ENCODE measurements at regions not wholly inside any gene's neighbourhood (a gene's known extent, or its start where the extent isn't known, plus 50 kb on each side); places are given as distances from the start of the nearest gene placed in this dataset.
"Not testable (repeated sequence)": the region's sequence is repeated elsewhere in the genome, so short reads cannot be mapped to it uniquely, and the experiment has no call there.

- DNase-seq (ENCODE audit: low read depth) = no peak
- TF ChIP-seq POLR2A (IDR thresholded peaks at IDR 0.05; ENCODE audit: extremely low read depth, insufficient read length) = no peak
- TF ChIP-seq CTCF (IDR thresholded peaks at IDR 0.05; ENCODE audit: low read depth, low read length) = no peak
- no peak for TF ChIP-seq MAX (IDR thresholded peaks at IDR 0.05; ENCODE audit: low read depth, low read length)
- no peak for TF ChIP-seq MYC (IDR thresholded peaks at IDR 0.05; ENCODE audit: low read depth, low read length)
- H3K4me3 ChIP-seq (ENCODE audit: low read depth, low read length) = no peak overlapping the region
These were observed 477.9 kb downstream of the TMEM38B start for GRCh38 chr9:106172265-106172664.

- TF ChIP-seq MAX (IDR thresholded peaks at IDR 0.05; ENCODE audit: low read depth, low read length) (no peak), POLR2A (IDR thresholded peaks at IDR 0.05; ENCODE audit: extremely low read depth, insufficient read length) (no peak), CTCF (IDR thresholded peaks at IDR 0.05; ENCODE audit: low read depth, low read length) (no peak), MYC (IDR thresholded peaks at IDR 0.05; ENCODE audit: low read depth, low read length) (no peak)
These were observed 480.0 kb downstream of the TMEM38B start for GRCh38 chr9:106174346-106174745.

GRCh38 chr9:106177216-106177615 is 482.9 kb downstream of the TMEM38B start:
- no peak overlapping the region for H3K4me3 ChIP-seq (ENCODE audit: low read depth, low read length)
- TF ChIP-seq POLR2A (IDR thresholded peaks at IDR 0.05; ENCODE audit: extremely low read depth, insufficient read length) (no peak), CTCF (IDR thresholded peaks at IDR 0.05; ENCODE audit: low read depth, low read length) (no peak), MYC (IDR thresholded peaks at IDR 0.05; ENCODE audit: low read depth, low read length) (no peak), MAX (IDR thresholded peaks at IDR 0.05; ENCODE audit: low read depth, low read length) (no peak)
- no peak for DNase-seq (ENCODE audit: low read depth)

More at GRCh38 chr9:106174346-106174745, 480.0 kb downstream of the TMEM38B start:
- no peak overlapping the region for H3K4me3 ChIP-seq (ENCODE audit: low read depth, low read length)
- no peak for DNase-seq (ENCODE audit: low read depth)

GRCh38 chr9:106179191-106179590 is 484.9 kb downstream of the TMEM38B start:
- no peak overlapping the region for H3K4me3 ChIP-seq (ENCODE audit: low read depth, low read length)
- TF ChIP-seq CTCF (IDR thresholded peaks at IDR 0.05; ENCODE audit: low read depth, low read length) = no peak
- no peak for TF ChIP-seq POLR2A (IDR thresholded peaks at IDR 0.05; ENCODE audit: extremely low read depth, insufficient read length)
- no peak for TF ChIP-seq MAX (IDR thresholded peaks at IDR 0.05; ENCODE audit: low read depth, low read length)
- no peak for TF ChIP-seq MYC (IDR thresholded peaks at IDR 0.05; ENCODE audit: low read depth, low read length)
- no peak for DNase-seq (ENCODE audit: low read depth)

GRCh38 chr9:106203815-106204516 is 509.6 kb downstream of the TMEM38B start:
- not testable (repeated sequence) for DNase-seq (ENCODE audit: low read depth); H3K4me3 ChIP-seq (ENCODE audit: low read depth, low read length)

GRCh38 chr9:106207298-106207697 is 513.0 kb downstream of the TMEM38B start:
- no peak for TF ChIP-seq CTCF (IDR thresholded peaks at IDR 0.05; ENCODE audit: low read depth, low read length)
- no peak for TF ChIP-seq POLR2A (IDR thresholded peaks at IDR 0.05; ENCODE audit: extremely low read depth, insufficient read length)
- no peak for TF ChIP-seq MYC (IDR thresholded peaks at IDR 0.05; ENCODE audit: low read depth, low read length)
- TF ChIP-seq MAX (IDR thresholded peaks at IDR 0.05; ENCODE audit: low read depth, low read length) = no peak
- H3K4me3 ChIP-seq (ENCODE audit: low read depth, low read length) = no peak overlapping the region
- no peak for DNase-seq (ENCODE audit: low read depth)

Measured in NB4 (cell line).